ENCODE measurements at regions not wholly inside any gene's neighbourhood (a gene's known extent, or its start where the extent isn't known, plus 50 kb on each side); places are given as distances from the start of the nearest gene placed in this dataset.

DNA sequence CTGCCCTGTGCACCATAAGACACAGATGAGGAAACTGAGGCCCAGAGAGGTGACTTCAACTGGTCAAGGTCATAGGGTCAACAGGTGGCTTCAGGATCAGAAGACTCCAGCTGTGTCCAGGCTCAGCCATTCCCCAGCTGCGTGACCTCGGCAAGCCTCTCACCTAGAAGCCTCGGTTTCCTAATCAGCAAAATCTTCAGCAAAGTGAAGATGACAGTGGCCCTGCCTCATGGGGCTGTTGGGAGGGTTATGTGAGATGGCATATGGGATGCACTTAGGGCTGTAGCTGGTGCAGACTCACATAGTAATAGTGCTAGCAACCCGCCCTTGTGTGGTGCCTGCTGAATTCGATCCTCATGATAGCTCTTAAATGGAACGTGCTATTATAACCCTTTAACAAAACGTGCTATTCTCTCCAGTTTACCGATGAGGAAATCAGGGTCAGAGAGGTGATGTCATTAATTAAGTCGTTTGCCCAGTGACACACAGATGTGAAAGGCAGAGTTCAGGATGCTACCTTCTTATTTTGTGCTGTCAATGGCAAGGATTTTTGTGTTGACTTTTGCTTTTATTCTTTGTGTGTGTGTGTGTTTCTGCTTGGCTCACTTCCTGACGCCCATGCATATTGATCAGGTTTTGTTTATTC lies 472.9 kb downstream of the MATN1 start:
- H3K36me3 ChIP-seq (ENCODE audit: low read depth) = no peaks in the 10 kb centered on the region
- intact Hi-C loops (cut with DNase I, micrococcal nuclease) = no loop called here
- H3K9me3 ChIP-seq = no peaks in the 10 kb centered on the region
- ATAC-seq (no peak), DNase-seq (no peak)
- TF ChIP-seq, protein P1, sequence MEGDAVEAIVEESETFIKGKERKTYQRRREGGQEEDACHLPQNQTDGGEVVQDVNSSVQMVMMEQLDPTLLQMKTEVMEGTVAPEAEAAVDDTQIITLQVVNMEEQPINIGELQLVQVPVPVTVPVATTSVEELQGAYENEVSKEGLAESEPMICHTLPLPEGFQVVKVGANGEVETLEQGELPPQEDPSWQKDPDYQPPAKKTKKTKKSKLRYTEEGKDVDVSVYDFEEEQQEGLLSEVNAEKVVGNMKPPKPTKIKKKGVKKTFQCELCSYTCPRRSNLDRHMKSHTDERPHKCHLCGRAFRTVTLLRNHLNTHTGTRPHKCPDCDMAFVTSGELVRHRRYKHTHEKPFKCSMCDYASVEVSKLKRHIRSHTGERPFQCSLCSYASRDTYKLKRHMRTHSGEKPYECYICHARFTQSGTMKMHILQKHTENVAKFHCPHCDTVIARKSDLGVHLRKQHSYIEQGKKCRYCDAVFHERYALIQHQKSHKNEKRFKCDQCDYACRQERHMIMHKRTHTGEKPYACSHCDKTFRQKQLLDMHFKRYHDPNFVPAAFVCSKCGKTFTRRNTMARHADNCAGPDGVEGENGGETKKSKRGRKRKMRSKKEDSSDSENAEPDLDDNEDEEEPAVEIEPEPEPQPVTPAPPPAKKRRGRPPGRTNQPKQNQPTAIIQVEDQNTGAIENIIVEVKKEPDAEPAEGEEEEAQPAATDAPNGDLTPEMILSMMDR (IDR thresholded peaks at IDR 0.05) = no peak
- H3K4me1 ChIP-seq (ENCODE audit: low read depth) = no peaks in the 10 kb centered on the region
- H3K4me3 ChIP-seq = no peak overlapping the region

DNA sequence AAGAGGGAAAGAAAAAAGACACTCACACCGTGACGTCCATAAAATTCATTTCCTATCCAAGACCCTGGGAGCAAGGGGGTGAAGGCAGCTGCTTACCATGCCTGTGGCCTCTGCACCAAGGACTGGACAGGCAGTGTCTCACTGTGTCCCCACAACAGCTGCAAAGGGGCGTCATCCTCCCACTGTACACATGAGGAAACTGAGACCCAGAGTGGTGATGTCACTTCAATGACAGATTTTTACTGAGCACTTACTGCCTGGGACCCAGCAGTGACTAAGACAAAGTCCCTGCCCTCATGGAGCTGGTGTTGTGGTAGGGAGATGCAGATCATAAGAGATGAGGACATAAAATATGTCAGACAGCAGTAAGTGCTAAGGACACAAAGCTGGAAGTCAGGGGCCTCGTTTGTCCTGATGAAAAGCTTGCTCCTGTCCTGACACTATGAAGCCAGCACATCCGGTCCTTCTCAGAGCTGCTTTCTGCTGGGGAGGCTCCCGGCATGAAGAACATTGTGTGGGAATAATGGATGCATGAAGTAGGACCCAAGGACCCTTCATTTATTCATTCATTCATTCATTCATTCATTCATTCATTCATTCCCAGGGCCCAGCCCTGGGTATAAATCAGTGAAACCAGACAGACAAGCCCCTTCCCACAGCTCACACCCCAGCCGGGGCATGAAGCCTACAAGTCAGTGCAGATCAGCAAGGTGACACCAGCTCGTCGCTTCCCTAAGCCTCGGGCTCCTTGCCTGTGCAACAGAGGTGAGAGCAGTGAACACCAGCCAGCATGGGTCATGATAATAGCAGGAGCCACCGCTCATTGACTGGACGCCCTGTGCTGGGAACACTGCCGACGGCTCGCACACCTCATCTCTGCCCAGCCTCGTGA lies 473.7 kb downstream of the MATN1 start:
- Histone ChIP-seq H3K4me3 (no peak overlapping the region), H3K9me3 (no peaks in the 10 kb centered on the region), H3K4me1 (ENCODE audit: low read depth) (no peaks in the 10 kb centered on the region), H3K36me3 (ENCODE audit: low read depth) (no peaks in the 10 kb centered on the region)
- DNase-seq (no peak), ATAC-seq (no peak)
- intact Hi-C loops (cut with DNase I, micrococcal nuclease) = no loop called here
- TF ChIP-seq, protein P1 (IDR thresholded peaks at IDR 0.05) = no peak

DNA sequence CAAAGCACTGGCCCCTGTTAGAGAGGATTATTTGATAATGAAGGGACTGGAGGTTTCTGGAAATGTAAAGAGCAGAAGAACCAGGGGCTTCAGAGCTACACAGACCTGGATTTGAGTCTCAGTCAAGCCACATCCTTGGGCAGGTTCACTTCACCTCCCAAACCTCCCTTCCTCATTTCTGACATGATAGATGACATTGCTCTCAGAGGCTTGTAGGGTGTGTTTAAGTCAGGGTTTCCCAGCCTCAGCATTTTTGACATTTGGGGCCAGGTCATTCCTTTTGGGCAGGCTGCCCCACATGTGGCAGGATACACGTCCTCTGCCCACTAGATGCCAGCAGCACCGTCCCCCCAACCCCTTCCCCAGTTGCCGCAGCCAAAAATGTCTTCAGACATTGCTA lies 474.6 kb downstream of the MATN1 start:
- Histone ChIP-seq H3K9me3 (no peaks in the 10 kb centered on the region), H3K36me3 (ENCODE audit: low read depth) (no peaks in the 10 kb centered on the region), H3K4me1 (ENCODE audit: low read depth) (no peaks in the 10 kb centered on the region), H3K4me3 (no peak overlapping the region)
- intact Hi-C loops (cut with DNase I, micrococcal nuclease) = no loop called here
- no peak for DNase-seq
- no peak for ATAC-seq
- TF ChIP-seq, protein P1 (IDR thresholded peaks at IDR 0.05) = no peak

DNA sequence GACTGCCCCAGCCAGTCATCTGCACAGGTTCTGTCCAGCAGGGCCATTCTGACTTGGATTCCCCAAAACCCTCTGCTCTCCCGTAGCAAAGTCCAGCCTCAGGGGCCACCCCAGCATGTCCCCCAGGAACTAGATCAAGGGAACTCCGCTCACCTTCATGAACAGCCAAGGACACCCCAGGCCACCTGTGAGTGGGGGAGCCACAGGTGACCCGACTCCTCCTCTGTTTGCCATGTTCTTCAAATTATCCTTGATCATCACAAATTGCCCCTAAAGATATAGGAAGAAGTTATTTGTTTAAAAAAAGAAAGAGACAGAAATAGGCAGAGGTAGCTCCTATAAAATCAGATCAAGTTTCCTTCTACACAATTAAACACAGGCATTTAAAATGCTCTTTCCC lies 475.0 kb downstream of the MATN1 start:
- no peaks in the 10 kb centered on the region for H3K9me3 ChIP-seq
- no peak for ATAC-seq
- DNase-seq = no peak
- H3K4me1 ChIP-seq (ENCODE audit: low read depth) = no peaks in the 10 kb centered on the region
- H3K36me3 ChIP-seq (ENCODE audit: low read depth) = no peaks in the 10 kb centered on the region
- no peak overlapping the region for H3K4me3 ChIP-seq
- intact Hi-C loops (cut with DNase I, micrococcal nuclease) = no loop called here
- TF ChIP-seq, protein P1 (IDR thresholded peaks at IDR 0.05) = no peak

DNA sequence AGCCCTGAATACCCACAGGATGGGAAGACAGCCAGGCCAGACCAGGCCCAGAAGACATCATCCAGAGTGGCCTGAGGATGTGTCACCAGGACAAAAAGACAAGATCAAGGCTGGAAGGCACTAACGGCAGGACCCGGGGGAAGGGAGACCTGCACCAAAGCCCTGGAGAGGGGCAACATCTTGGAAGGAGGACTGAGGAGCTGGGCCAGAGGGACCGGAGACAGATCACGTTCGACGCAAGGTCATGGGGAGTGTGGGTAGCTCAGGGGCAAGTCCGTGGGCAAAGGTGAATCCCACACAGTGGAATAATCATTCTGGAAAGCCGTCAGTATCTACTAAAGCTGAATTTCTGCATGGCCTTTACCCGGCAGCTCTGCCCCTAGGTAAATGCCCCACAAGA lies 478.6 kb downstream of the MATN1 start:
- no peaks in the 10 kb centered on the region for H3K36me3 ChIP-seq (ENCODE audit: low read depth)
- no peak overlapping the region for H3K4me3 ChIP-seq
- ATAC-seq = no peak
- no peaks in the 10 kb centered on the region for H3K4me1 ChIP-seq (ENCODE audit: low read depth)
- DNase-seq = no peak
- H3K9me3 ChIP-seq = no peaks in the 10 kb centered on the region
- TF ChIP-seq, protein P1 (IDR thresholded peaks at IDR 0.05) = no peak
- intact Hi-C loops (cut with DNase I, micrococcal nuclease) = no loop called here

All from mucosa of descending colon (tissue), 3 donors.